ENCODE measurements at regions not wholly inside any gene's neighbourhood (a gene's known extent, or its start where the extent isn't known, plus 50 kb on each side); places are given as distances from the start of the nearest gene placed in this dataset.

DNA sequence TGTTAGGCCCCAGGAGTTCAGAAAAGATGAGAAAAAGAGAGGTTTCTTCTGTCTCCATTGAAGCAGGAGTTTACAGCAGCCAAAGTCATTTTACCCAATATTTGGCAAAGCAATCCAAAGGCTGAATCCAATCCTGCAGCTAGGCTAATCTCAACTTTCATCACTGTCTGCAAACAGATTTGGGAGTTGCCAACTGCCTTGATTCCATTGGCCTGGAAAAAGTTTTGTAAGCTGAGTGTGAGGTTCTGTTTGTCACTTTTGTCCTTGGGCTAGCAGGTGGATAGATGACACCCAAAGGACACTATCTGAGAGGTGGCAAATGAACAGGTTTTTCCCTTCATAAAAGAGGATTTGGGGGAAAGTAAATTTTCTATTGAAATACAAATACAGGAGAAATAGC, 56.6 kb upstream of the SETBP1 start:
- H3K4me2 ChIP-seq (ENCODE audit: insufficient read depth, low read length, poor library complexity, severe bottlenecking) = no peak overlapping the region
- H3K79me1 ChIP-seq (ENCODE audit: low read depth, low read length) = no peaks in the 10 kb centered on the region
- H3K9me3 ChIP-seq (replicated peaks in 1 of 2; ENCODE audit: control insufficient read depth in 2 of 2, insufficient read depth in 1 of 2, low read depth in 1 of 2, low read length in 2 of 2) = no peaks in the 10 kb centered on the region
- H3K27me3 ChIP-seq (ENCODE audit: control insufficient read depth in 3 of 3, insufficient read depth in 3 of 3, low read depth in 1 of 3, low read length in 3 of 3) = no peaks in the 10 kb centered on the region
- H3K9ac ChIP-seq (ENCODE audit: low read depth, low read length, poor library complexity) = no peak overlapping the region
- H4K8ac ChIP-seq (ENCODE audit: low read depth, low read length) = no peak overlapping the region
- H2BK12ac ChIP-seq (ENCODE audit: low read length) = no peak overlapping the region
- no peak overlapping the region for H2BK15ac ChIP-seq (ENCODE audit: low read length)
- no peaks in the 10 kb centered on the region for H3K4me1 ChIP-seq (ENCODE audit: control insufficient read depth in 2 of 2, insufficient read depth in 1 of 2, low read depth in 1 of 2, low read length in 2 of 2)
- H3K36me3 ChIP-seq (replicated peaks in 1 of 2; ENCODE audit: control insufficient read depth in 2 of 2, insufficient read depth in 2 of 2, low read length in 2 of 2) = no peaks in the 10 kb centered on the region
- no peak for DNase-seq (ENCODE audit: low spot score)
- no peak overlapping the region for H3K27ac ChIP-seq (replicated peaks; ENCODE audit: low read length)
- no peak overlapping the region for H2AK5ac ChIP-seq (ENCODE audit: low read depth, low read length)
- no peak overlapping the region for H2BK120ac ChIP-seq (ENCODE audit: low read depth, low read length)
- H3K14ac ChIP-seq (ENCODE audit: low read length) = no peak overlapping the region
- no peak overlapping the region for H3K4ac ChIP-seq (ENCODE audit: low read length)
- no peak overlapping the region for H3K4me3 ChIP-seq (ENCODE audit: low read length in 2 of 2)
- H2AFZ ChIP-seq (ENCODE audit: low read length) = no peak overlapping the region
- no peak overlapping the region for H3K23ac ChIP-seq (ENCODE audit: low read depth, low read length, poor library complexity)
- no peak overlapping the region for H2BK5ac ChIP-seq (ENCODE audit: low read length)
- H3K18ac ChIP-seq (ENCODE audit: low read length) = no peak overlapping the region
- no peak overlapping the region for H4K91ac ChIP-seq (ENCODE audit: low read depth, low read length, poor library complexity)

DNA sequence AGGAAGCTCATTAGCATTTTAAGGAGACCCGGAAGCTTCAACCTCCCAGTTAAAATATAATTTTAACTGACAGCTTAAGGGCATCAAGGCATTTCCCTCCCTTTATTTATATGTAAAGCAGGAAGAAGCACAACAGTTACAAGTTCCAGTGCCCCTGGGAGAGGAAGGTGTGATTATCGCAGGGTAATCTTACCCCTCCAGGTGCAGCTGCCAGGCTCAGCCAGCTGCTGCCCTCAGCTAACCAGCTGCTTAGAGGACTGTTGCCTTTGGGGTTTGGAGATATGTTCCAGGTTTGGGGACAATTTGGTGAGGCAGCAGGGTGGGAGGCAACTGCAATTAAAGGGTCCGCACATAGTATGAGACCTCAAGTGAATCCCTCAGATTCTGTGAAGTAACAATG, 55.3 kb upstream of the SETBP1 start:
- Histone ChIP-seq H3K4ac (ENCODE audit: low read length) (no peak overlapping the region), H3K14ac (ENCODE audit: low read length) (no peak overlapping the region), H2BK5ac (ENCODE audit: low read length) (no peak overlapping the region), H3K18ac (ENCODE audit: low read length) (no peak overlapping the region), H3K23ac (ENCODE audit: low read depth, low read length, poor library complexity) (no peak overlapping the region), H3K4me1 (ENCODE audit: control insufficient read depth in 2 of 2, insufficient read depth in 1 of 2, low read depth in 1 of 2, low read length in 2 of 2) (no peaks in the 10 kb centered on the region), H3K27ac (replicated peaks; ENCODE audit: low read length) (no peak overlapping the region), H3K4me2 (ENCODE audit: insufficient read depth, low read length, poor library complexity, severe bottlenecking) (no peak overlapping the region), H2AFZ (ENCODE audit: low read length) (no peak overlapping the region), H3K36me3 (replicated peaks in 1 of 2; ENCODE audit: control insufficient read depth in 2 of 2, insufficient read depth in 2 of 2, low read length in 2 of 2) (no peaks in the 10 kb centered on the region), H2AK5ac (ENCODE audit: low read depth, low read length) (no peak overlapping the region), H3K27me3 (ENCODE audit: control insufficient read depth in 3 of 3, insufficient read depth in 3 of 3, low read depth in 1 of 3, low read length in 3 of 3) (no peaks in the 10 kb centered on the region), H4K8ac (ENCODE audit: low read depth, low read length) (no peak overlapping the region), H2BK15ac (ENCODE audit: low read length) (no peak overlapping the region), H3K4me3 (ENCODE audit: low read length in 2 of 2) (no peak overlapping the region), H3K79me1 (ENCODE audit: low read depth, low read length) (no peaks in the 10 kb centered on the region), H3K9me3 (replicated peaks in 1 of 2; ENCODE audit: control insufficient read depth in 2 of 2, insufficient read depth in 1 of 2, low read depth in 1 of 2, low read length in 2 of 2) (no peaks in the 10 kb centered on the region), H4K91ac (ENCODE audit: low read depth, low read length, poor library complexity) (no peak overlapping the region), H3K9ac (ENCODE audit: low read depth, low read length, poor library complexity) (no peak overlapping the region), H2BK12ac (ENCODE audit: low read length) (no peak overlapping the region), H2BK120ac (ENCODE audit: low read depth, low read length) (no peak overlapping the region)
- DNase-seq (ENCODE audit: low spot score) = no peak
- WGBS, 2 donors (ENCODE audit: extremely low coverage in 2 of 2, insufficient read length in 2 of 2, insufficient replicate concordance in 1 of 2) = no CpG with 5 or more reads among the region's 3 CpGs

DNA sequence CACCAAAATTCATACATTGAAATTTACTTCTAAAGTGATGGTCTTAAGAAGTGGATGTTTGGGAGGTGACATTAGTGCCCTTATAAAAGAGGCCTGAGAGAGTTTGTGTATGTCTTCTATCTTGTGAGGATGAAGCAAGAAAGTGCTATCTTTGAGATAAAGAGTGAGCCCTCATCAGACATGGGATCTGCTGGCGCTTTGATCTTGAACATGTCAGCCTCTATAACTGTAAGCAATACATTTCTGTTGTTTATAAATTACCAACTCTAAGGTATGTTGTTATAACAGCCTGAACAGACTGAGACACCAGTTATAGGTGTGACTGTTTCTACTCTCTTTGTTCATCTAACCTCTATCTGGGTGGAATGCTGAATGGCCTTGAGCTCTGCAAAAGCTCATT, 54.5 kb upstream of the SETBP1 start:
- Histone ChIP-seq H3K4me2 (ENCODE audit: insufficient read depth, low read length, poor library complexity, severe bottlenecking) (no peak overlapping the region), H2BK12ac (ENCODE audit: low read length) (no peak overlapping the region), H3K79me1 (ENCODE audit: low read depth, low read length) (no peaks in the 10 kb centered on the region), H3K4me3 (ENCODE audit: low read length in 2 of 2) (no peak overlapping the region), H4K8ac (ENCODE audit: low read depth, low read length) (no peak overlapping the region), H4K91ac (ENCODE audit: low read depth, low read length, poor library complexity) (no peak overlapping the region), H2AK5ac (ENCODE audit: low read depth, low read length) (no peak overlapping the region), H3K14ac (ENCODE audit: low read length) (no peak overlapping the region), H3K23ac (ENCODE audit: low read depth, low read length, poor library complexity) (no peak overlapping the region), H3K36me3 (replicated peaks in 1 of 2; ENCODE audit: control insufficient read depth in 2 of 2, insufficient read depth in 2 of 2, low read length in 2 of 2) (no peaks in the 10 kb centered on the region), H2AFZ (ENCODE audit: low read length) (no peak overlapping the region), H2BK15ac (ENCODE audit: low read length) (no peak overlapping the region), H3K4me1 (ENCODE audit: control insufficient read depth in 2 of 2, insufficient read depth in 1 of 2, low read depth in 1 of 2, low read length in 2 of 2) (no peaks in the 10 kb centered on the region), H2BK120ac (ENCODE audit: low read depth, low read length) (no peak overlapping the region), H2BK5ac (ENCODE audit: low read length) (no peak overlapping the region), H3K27ac (replicated peaks; ENCODE audit: low read length) (no peak overlapping the region), H3K9me3 (replicated peaks in 1 of 2; ENCODE audit: control insufficient read depth in 2 of 2, insufficient read depth in 1 of 2, low read depth in 1 of 2, low read length in 2 of 2) (no peaks in the 10 kb centered on the region), H3K18ac (ENCODE audit: low read length) (no peak overlapping the region), H3K4ac (ENCODE audit: low read length) (no peak overlapping the region), H3K27me3 (ENCODE audit: control insufficient read depth in 3 of 3, insufficient read depth in 3 of 3, low read depth in 1 of 3, low read length in 3 of 3) (no peaks in the 10 kb centered on the region), H3K9ac (ENCODE audit: low read depth, low read length, poor library complexity) (no peak overlapping the region)
- DNase-seq (ENCODE audit: low spot score) = no peak
- no CpG with 5 or more reads among the region's 1 CpG for WGBS, 2 donors (ENCODE audit: extremely low coverage in 2 of 2, insufficient read length in 2 of 2, insufficient replicate concordance in 1 of 2)

DNA sequence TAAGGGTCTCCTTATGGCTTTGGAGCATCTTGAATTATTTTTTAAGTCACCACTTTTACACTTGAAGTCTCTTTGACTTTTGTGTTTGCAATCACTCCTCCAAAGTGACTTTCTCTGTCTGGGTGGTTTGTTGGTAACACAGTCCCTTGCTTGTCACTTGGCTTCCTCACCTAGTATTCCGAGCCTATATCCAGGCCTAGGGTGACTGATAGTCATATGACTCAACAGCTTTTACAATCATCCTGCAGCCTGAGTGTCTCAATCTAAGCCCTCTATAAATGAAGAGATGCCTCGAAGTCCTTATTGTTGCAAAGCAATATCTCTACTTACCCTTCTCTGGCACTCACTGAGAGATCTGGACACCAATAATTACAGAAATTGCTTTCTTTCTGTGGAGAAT, 53.9 kb upstream of the SETBP1 start:
- DNase-seq (ENCODE audit: low spot score) = no peak
- Histone ChIP-seq H3K23ac (ENCODE audit: low read depth, low read length, poor library complexity) (no peak overlapping the region), H3K4me3 (ENCODE audit: low read length in 2 of 2) (no peak overlapping the region), H2BK15ac (ENCODE audit: low read length) (no peak overlapping the region), H3K9ac (ENCODE audit: low read depth, low read length, poor library complexity) (no peak overlapping the region), H3K4me2 (ENCODE audit: insufficient read depth, low read length, poor library complexity, severe bottlenecking) (no peak overlapping the region), H2BK5ac (ENCODE audit: low read length) (no peak overlapping the region), H2BK12ac (ENCODE audit: low read length) (no peak overlapping the region), H4K91ac (ENCODE audit: low read depth, low read length, poor library complexity) (no peak overlapping the region), H2BK120ac (ENCODE audit: low read depth, low read length) (no peak overlapping the region), H3K9me3 (replicated peaks in 1 of 2; ENCODE audit: control insufficient read depth in 2 of 2, insufficient read depth in 1 of 2, low read depth in 1 of 2, low read length in 2 of 2) (no peaks in the 10 kb centered on the region), H3K79me1 (ENCODE audit: low read depth, low read length) (no peaks in the 10 kb centered on the region), H3K4me1 (ENCODE audit: control insufficient read depth in 2 of 2, insufficient read depth in 1 of 2, low read depth in 1 of 2, low read length in 2 of 2) (no peaks in the 10 kb centered on the region), H2AK5ac (ENCODE audit: low read depth, low read length) (no peak overlapping the region), H3K27ac (replicated peaks; ENCODE audit: low read length) (no peak overlapping the region), H3K27me3 (ENCODE audit: control insufficient read depth in 3 of 3, insufficient read depth in 3 of 3, low read depth in 1 of 3, low read length in 3 of 3) (no peaks in the 10 kb centered on the region), H3K14ac (ENCODE audit: low read length) (no peak overlapping the region), H3K18ac (ENCODE audit: low read length) (no peak overlapping the region), H2AFZ (ENCODE audit: low read length) (no peak overlapping the region), H4K8ac (ENCODE audit: low read depth, low read length) (no peak overlapping the region), H3K36me3 (replicated peaks in 1 of 2; ENCODE audit: control insufficient read depth in 2 of 2, insufficient read depth in 2 of 2, low read length in 2 of 2) (no peaks in the 10 kb centered on the region), H3K4ac (ENCODE audit: low read length) (no peak overlapping the region)
- no CpG with 5 or more reads among the region's 2 CpGs for WGBS, 2 donors (ENCODE audit: extremely low coverage in 2 of 2, insufficient read length in 2 of 2, insufficient replicate concordance in 1 of 2)
